CD4-positive, CD25-positive, alpha-beta regulatory T cell (primary cell): ENCODE measurements at regions not wholly inside any gene's neighbourhood (a gene's known extent, or its start where the extent isn't known, plus 50 kb on each side); places are given as distances from the start of the nearest gene placed in this dataset.

Source experiments
- ATAC-seq, 2 donors: fragments of 150-1000 bp; cut with Tn5 transposase; one replicate each; pipeline ENCODE4 v1.10.0; 2021; ENCODE audit warnings: low read depth in 2 of 2, moderate number of reproducible peaks in 2 of 2, moderate library complexity in 1 of 2
- DNase-seq, 3 donors: peaks; one replicate each; pipeline versions ENCODE4 v3.0.0 to v3.0.0-alpha.2; 2012 to 2022; ENCODE audit warnings: mixed read lengths in 1 of 3
- H3K27ac ChIP-seq: one replicate; pipeline ENCODE4 v1.7.0; 2013; ENCODE audit warnings: mild to moderate bottlenecking, low read length; ENCODE audit not compliant: insufficient read depth, poor library complexity, severe bottlenecking
- H3K27me3 ChIP-seq: one replicate; pipeline ENCODE4 v1.7.0; 2013; ENCODE audit warnings: low read length; ENCODE audit not compliant: control insufficient read depth, insufficient read depth
- H3K36me3 ChIP-seq: one replicate; pipeline ENCODE4 v1.7.0; 2013; ENCODE audit warnings: mild to moderate bottlenecking, low read length, moderate library complexity; ENCODE audit not compliant: control insufficient read depth, insufficient read depth
- H3K4me1 ChIP-seq: 2 replicates; pipeline ENCODE4 v1.7.0; 2013; ENCODE audit warnings: mild to moderate bottlenecking, low read length; ENCODE audit not compliant: insufficient read depth, control insufficient read depth, poor library complexity, severe bottlenecking
- H3K4me3 ChIP-seq: one replicate; pipeline ENCODE4 v1.7.0; 2013; ENCODE audit warnings: low read depth, mild to moderate bottlenecking, low read length, moderate library complexity
- H3K9me3 ChIP-seq, 2 experiments: 1 replicate in 1 of 2; 2 replicates in 1 of 2; pipeline ENCODE4 v1.7.0; 2013; ENCODE audit warnings: low read length in 2 of 2, mild to moderate bottlenecking in 1 of 2, moderate library complexity in 1 of 2; ENCODE audit not compliant: control insufficient read depth in 2 of 2
- H3K27ac Mint-ChIP-seq, 3 donors: one replicate each; pipeline ENCODE4 v1.8.0; 2020 to 2022; ENCODE audit warnings: mild to moderate bottlenecking in 3 of 3, mixed read lengths in 3 of 3, moderate library complexity in 2 of 3
- H3K27me3 Mint-ChIP-seq: one replicate; pipeline ENCODE4 v1.8.0; 2022; ENCODE audit warnings: mild to moderate bottlenecking, mixed read lengths
- H3K36me3 Mint-ChIP-seq: one replicate; pipeline ENCODE4 v1.8.0; 2020; ENCODE audit warnings: mixed read lengths
- H3K4me1 Mint-ChIP-seq, 4 donors: one replicate each; pipeline ENCODE4 v1.8.0; 2020 to 2022; ENCODE audit warnings: mixed read lengths in 4 of 4, mild to moderate bottlenecking in 1 of 4
- H3K4me3 Mint-ChIP-seq, 4 donors: one replicate each; pipeline ENCODE4 v1.8.0; 2020 to 2022; ENCODE audit warnings: mild to moderate bottlenecking in 4 of 4, mixed read lengths in 4 of 4, moderate library complexity in 3 of 4
- H3K9me3 Mint-ChIP-seq, 7 donors: one replicate each; pipeline ENCODE4 v1.8.0; 2020 to 2022; ENCODE audit warnings: mixed read lengths in 7 of 7, mild to moderate bottlenecking in 3 of 7, moderate library complexity in 2 of 7

DNA sequence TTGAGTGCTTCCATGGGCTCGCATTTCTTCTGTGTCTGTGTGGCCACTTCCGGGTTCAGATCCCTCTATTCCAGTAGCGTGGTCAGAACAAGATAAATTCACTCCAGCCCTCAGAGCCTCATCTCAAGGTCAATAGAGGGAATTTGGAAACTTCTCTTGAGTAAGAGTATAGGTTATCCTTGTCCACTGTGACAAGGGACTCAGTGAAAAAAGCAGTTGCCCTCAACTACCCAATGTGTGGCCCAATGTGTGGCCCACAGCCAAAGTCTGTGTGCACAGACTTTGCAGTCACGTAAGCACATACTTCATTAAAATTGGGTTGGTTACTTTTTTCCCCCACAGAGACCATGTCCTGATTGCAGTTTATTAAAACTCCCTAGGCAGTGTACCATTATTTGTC is 305.6 kb upstream of the SEMA6D start:
- Histone ChIP-seq H3K4me1 (no peaks in the 10 kb centered on the region), H3K27ac (no peak overlapping the region), H3K36me3 (no peaks in the 10 kb centered on the region), H3K27me3 (no peaks in the 10 kb centered on the region), H3K4me3 (no peak overlapping the region), H3K9me3 (no peaks in the 10 kb centered on the region)
- no peak overlapping the region for H3K27ac Mint-ChIP-seq
- DNase-seq (no peak), ATAC-seq (no peak)
- no peak overlapping the region for H3K4me3 Mint-ChIP-seq
- H3K36me3 Mint-ChIP-seq, result no peaks in the 10 kb centered on the region
- H3K4me1 Mint-ChIP-seq, result no peaks in the 10 kb centered on the region
- H3K27me3 Mint-ChIP-seq, result no peaks in the 10 kb centered on the region
- H3K9me3 Mint-ChIP-seq, result peaks cover 0 to 4% (median 0%) of the 10 kb centered on the region in 7 donors

DNA sequence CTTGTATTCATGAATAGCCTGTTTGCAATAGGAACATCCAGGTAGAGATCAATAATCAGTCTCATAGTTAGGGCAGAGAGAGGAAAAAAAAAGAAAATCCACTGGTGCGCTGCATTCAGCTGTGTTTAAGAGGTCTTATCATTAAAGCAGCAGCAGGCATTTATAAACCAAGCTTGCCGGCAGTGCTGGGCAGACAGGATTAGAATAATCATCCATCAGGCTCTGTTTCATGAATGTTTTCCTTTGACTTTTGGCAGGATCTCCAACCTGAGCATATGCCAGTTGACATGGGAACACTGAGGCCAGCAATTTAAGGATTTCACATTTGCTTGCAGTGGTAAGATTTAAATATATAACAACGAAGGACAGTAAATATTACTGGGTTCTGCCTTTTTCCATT is 305.2 kb upstream of the SEMA6D start:
- ATAC-seq (no peak), DNase-seq (no peak)
- no peak overlapping the region for H3K4me3 Mint-ChIP-seq
- H3K4me1 ChIP-seq, result no peaks in the 10 kb centered on the region
- no peak overlapping the region for H3K4me3 ChIP-seq
- no peaks in the 10 kb centered on the region for H3K36me3 ChIP-seq
- no peaks in the 10 kb centered on the region for H3K9me3 ChIP-seq
- no peak overlapping the region for H3K27ac Mint-ChIP-seq
- H3K4me1 Mint-ChIP-seq, result no peaks in the 10 kb centered on the region
- H3K27me3 ChIP-seq, result no peaks in the 10 kb centered on the region
- H3K36me3 Mint-ChIP-seq, result no peaks in the 10 kb centered on the region
- no peak overlapping the region for H3K27ac ChIP-seq
- no peaks in the 10 kb centered on the region for H3K27me3 Mint-ChIP-seq
- H3K9me3 Mint-ChIP-seq, result peaks cover 0 to 4% (median 0%) of the 10 kb centered on the region in 7 donors

DNA sequence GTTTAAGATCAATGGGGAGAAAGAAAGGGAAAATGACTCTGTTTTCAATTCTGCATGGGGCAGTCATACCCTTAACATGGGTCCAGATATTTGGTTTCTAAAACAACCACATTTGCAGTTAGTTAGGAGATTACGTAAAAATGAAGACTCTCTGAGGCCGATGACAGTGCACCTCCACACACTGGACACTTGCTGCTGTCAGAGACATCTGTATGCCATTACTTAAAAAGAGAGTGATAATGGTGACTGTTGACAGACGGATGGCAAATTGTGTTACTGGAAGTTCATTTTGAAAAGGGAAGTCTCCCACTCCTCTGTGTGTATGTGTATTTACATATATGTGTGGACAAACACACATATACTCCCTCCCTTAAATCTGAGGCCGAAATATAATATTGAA is 304.5 kb upstream of the SEMA6D start:
- no peak for DNase-seq
- no peaks in the 10 kb centered on the region for H3K27me3 ChIP-seq
- H3K27ac Mint-ChIP-seq, result no peak overlapping the region
- H3K4me3 Mint-ChIP-seq, result peak overlapping the region in 1 of 4 donors; percentile 45
- H3K9me3 Mint-ChIP-seq, result peaks cover 0 to 5% (median 0%) of the 10 kb centered on the region in 7 donors
- no peaks in the 10 kb centered on the region for H3K4me1 Mint-ChIP-seq
- H3K27ac ChIP-seq, result no peak overlapping the region
- no peaks in the 10 kb centered on the region for H3K36me3 ChIP-seq
- H3K4me3 ChIP-seq, result no peak overlapping the region
- no peaks in the 10 kb centered on the region for H3K9me3 ChIP-seq
- no peaks in the 10 kb centered on the region for H3K27me3 Mint-ChIP-seq
- no peak for ATAC-seq
- no peaks in the 10 kb centered on the region for H3K36me3 Mint-ChIP-seq
- H3K4me1 ChIP-seq, result no peaks in the 10 kb centered on the region

DNA sequence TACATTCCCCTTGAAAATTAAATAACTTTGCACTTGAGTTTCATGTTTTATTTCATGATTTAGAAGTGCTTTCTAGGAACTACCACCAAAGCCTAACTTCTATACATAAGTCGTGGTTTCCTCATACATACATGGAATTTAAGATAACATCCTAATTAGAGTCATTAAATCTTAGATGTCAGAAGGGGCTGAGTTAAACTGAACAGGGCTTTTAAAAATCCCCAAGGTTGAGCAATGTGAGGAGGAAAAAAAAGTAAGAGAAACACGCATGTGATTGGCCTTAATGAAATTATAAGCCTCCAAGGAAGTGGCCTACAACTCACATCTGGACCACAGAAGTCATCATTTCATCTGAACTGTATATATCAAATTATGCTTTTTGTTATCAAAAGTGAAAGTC is 303.1 kb upstream of the SEMA6D start:
- Histone ChIP-seq H3K27me3 (no peaks in the 10 kb centered on the region), H3K4me1 (no peaks in the 10 kb centered on the region), H3K9me3 (no peaks in the 10 kb centered on the region), H3K4me3 (no peak overlapping the region), H3K27ac (no peak overlapping the region), H3K36me3 (no peaks in the 10 kb centered on the region)
- ATAC-seq (no peak), DNase-seq (no peak)
- H3K27me3 Mint-ChIP-seq, result no peaks in the 10 kb centered on the region
- H3K27ac Mint-ChIP-seq, result no peak overlapping the region
- no peaks in the 10 kb centered on the region for H3K36me3 Mint-ChIP-seq
- peaks cover 0 to 3% (median 0%) of the 10 kb centered on the region in 7 donors for H3K9me3 Mint-ChIP-seq
- no peaks in the 10 kb centered on the region for H3K4me1 Mint-ChIP-seq
- no peak overlapping the region for H3K4me3 Mint-ChIP-seq

DNA sequence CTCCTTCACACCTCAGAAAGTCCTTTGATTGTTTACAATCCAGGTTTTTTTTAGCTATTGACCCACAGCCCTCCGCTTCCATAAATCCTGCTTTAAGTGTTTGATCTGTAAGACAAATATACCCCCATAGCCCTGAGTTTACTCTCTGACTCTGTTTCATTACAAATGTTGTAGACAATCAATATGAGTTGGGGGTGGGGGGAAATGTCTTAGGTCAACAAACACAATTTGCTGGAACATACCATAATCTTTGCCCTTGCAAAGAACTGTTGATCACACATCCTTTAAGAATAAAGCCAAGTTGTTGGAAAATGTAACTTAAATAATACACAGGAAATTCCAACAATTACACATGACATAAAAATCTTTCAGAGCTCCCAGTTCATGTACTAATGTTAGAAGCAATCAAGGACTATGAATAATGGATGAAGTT is 301.8 kb upstream of the SEMA6D start:
- Histone ChIP-seq H3K27ac (no peak overlapping the region), H3K9me3 (no peaks in the 10 kb centered on the region), H3K27me3 (no peaks in the 10 kb centered on the region), H3K36me3 (no peaks in the 10 kb centered on the region), H3K4me1 (no peaks in the 10 kb centered on the region), H3K4me3 (no peak overlapping the region)
- ATAC-seq, result no peak
- no peaks in the 10 kb centered on the region for H3K36me3 Mint-ChIP-seq
- no peak for DNase-seq
- H3K4me3 Mint-ChIP-seq, result no peak overlapping the region
- H3K27me3 Mint-ChIP-seq, result no peaks in the 10 kb centered on the region
- no peak overlapping the region for H3K27ac Mint-ChIP-seq
- no peaks in the 10 kb centered on the region for H3K4me1 Mint-ChIP-seq
- H3K9me3 Mint-ChIP-seq, result peaks cover 0 to 3% (median 0%) of the 10 kb centered on the region in 7 donors

DNA sequence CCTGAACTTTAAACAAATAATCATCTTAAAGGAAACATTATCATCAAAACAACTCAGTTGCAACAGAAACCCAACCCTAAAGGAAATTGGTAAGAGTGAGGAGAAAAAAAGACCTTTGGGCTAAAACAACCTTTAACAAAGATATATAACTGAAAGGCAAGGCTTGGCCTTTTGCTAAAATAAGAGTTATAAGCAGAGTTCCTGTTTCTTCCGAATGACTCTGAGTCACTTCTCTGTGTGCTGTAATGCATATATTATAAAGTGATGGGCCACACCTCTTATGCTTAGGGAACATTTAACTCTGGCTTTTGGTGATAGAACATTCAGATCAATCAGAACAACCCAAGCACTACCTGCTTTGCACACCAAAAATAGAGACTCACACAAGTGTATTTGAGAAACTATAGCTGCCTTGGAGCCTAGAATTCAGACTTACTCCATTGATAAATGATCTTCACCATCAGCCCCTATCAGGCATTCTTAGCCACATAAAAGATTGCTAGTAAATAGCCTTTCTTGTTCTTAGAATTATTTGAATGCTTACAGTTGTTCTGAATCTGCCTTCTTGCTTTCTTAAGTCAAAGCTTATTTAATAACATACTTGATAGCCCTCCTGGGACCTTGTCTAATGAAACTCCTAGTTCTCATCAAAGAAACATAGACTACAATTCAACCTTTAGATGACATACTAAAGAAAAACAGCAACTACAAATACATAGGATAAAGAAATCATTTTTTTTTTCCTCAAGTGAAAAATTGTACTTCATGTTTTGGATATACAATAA is 294.2 kb upstream of the SEMA6D start:
- H3K27ac Mint-ChIP-seq, result no peak overlapping the region

DNA sequence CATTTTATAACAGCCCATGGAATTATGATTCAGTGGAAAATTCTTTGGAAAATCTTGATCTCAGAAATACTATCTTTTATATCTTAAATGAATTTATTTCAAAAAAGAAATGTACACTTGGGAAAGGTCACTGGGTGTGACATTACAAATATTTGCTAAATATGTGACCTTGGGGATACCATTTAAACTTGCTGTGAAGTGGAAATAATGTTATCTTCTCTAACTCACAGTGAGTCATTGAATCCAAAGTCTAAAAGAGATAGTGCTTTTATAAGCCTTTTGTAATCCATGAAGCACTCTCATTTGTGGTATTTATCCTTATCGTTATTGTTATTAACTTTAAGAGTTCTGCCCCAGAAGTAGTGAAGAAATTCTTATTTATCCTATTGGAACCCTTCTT is 289.8 kb upstream of the SEMA6D start:
- Histone ChIP-seq H3K4me1 (no peaks in the 10 kb centered on the region), H3K9me3 (no peaks in the 10 kb centered on the region), H3K27me3 (no peaks in the 10 kb centered on the region), H3K4me3 (no peak overlapping the region), H3K27ac (no peak overlapping the region), H3K36me3 (no peaks in the 10 kb centered on the region)
- Mint-ChIP-seq H3K36me3 (no peaks in the 10 kb centered on the region), H3K9me3 (peaks cover 0 to 7% (median 1%) of the 10 kb centered on the region in 7 donors), H3K4me3 (no peak overlapping the region), H3K4me1 (no peaks in the 10 kb centered on the region), H3K27me3 (no peaks in the 10 kb centered on the region), H3K27ac (no peak overlapping the region)
- ATAC-seq (no peak), DNase-seq (no peak)

More for the DNA sequence above, 294.2 kb upstream of the SEMA6D start:
- Histone ChIP-seq H3K27ac (no peak overlapping the region), H3K27me3 (no peaks in the 10 kb centered on the region), H3K4me3 (no peak overlapping the region), H3K9me3 (no peaks in the 10 kb centered on the region), H3K4me1 (no peaks in the 10 kb centered on the region), H3K36me3 (no peaks in the 10 kb centered on the region)
- Mint-ChIP-seq H3K4me3 (no peak overlapping the region), H3K27me3 (no peaks in the 10 kb centered on the region), H3K36me3 (no peaks in the 10 kb centered on the region), H3K4me1 (no peaks in the 10 kb centered on the region), H3K9me3 (peaks cover 0 to 5% (median 0%) of the 10 kb centered on the region in 7 donors)
- ATAC-seq, result no peak
- no peak for DNase-seq

DNA sequence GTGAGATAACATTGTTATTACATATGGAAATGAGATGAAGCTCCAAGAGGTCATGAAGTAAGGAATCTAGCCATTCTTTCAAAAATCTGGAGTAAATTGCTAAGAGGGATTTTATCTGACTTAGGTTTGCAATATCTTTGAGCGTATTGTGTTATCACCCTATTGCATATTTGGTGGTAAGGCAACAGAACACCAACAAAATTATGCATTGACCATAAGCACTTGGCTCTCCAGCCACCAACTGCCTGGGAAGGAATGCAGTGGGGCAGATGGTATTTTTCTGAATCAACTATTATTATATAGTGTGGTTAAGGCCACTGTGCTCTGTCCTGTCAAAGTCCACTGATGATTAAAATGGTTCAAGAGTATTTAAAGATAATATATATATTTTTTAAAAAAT is 287.9 kb upstream of the SEMA6D start:
- Mint-ChIP-seq H3K9me3 (peaks cover 0 to 7% (median 2%) of the 10 kb centered on the region in 7 donors), H3K4me3 (no peak overlapping the region), H3K27ac (no peak overlapping the region), H3K36me3 (no peaks in the 10 kb centered on the region), H3K27me3 (no peaks in the 10 kb centered on the region), H3K4me1 (no peaks in the 10 kb centered on the region)
- Histone ChIP-seq H3K9me3 (no peaks in the 10 kb centered on the region), H3K27me3 (no peaks in the 10 kb centered on the region), H3K36me3 (no peaks in the 10 kb centered on the region), H3K4me3 (no peak overlapping the region), H3K27ac (no peak overlapping the region), H3K4me1 (no peaks in the 10 kb centered on the region)
- DNase-seq (no peak), ATAC-seq (no peak)
